T1000 (cell line): ENCODE measurements at regions not wholly inside any gene's neighbourhood (a gene's known extent, or its start where the extent isn't known, plus 50 kb on each side); places are given as distances from the start of the nearest gene placed in this dataset.

Experiments
- DNase-seq: peaks from one replicate; lab custom pipeline; 2025; ENCODE audit warnings: mixed read lengths; lab: John Stamatoyannopoulos, UW

- DNase-seq, result no peak
Measured at GRCh38 chr5:61827445-61827975, 478.5 kb upstream of the KIF2A start.

DNA sequence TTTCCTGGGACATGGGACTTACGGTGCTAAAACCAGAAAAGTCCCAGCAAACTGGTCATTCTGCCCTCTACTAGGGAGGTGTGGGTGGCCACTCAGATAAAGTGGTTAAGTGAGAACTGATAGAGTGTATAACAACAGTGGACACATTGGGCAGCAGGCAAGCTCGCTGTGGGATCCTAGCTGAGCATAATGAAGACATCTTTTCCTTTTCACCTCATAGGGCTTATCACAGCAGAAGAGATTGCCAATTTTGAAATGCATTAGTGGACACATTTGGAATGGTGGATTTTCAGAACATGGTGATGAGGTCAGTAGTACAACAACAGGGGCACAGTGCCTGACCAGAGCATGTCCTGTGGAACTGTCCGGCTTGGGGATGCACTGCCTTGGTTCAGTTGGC is 477.1 kb upstream of the KIF2A start:
- DNase-seq, result no peak

GRCh38 chr5:61831736-61832135 is 474.3 kb upstream of the KIF2A start:
- DNase-seq, result no peak

GRCh38 chr5:61837788-61838187 is 468.2 kb upstream of the KIF2A start:
- DNase-seq, result no peak

GRCh38 chr5:61840361-61840760 is 465.6 kb upstream of the KIF2A start:
- DNase-seq, result no peak

GRCh38 chr5:61842840-61843239 is 463.2 kb upstream of the KIF2A start:
- DNase-seq, result no peak

DNA sequence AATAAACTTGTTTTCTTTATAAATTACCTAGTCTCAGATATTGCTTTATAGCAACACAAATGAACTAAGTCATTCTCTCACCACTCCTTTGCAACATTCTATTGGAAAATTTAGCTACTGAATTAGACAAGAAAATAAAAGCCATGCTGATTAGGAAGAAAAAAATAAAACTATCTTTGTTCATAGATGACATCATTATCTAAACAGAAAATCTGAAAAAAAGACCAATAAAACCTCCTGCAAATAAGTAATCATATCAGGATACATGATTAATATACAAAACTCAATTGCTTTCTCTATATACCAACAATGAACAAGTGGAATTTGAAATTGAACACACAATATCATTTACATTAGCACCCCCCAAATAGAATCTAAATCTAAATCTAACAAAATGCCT is 455.3 kb upstream of the KIF2A start:
- no peak for DNase-seq

DNA sequence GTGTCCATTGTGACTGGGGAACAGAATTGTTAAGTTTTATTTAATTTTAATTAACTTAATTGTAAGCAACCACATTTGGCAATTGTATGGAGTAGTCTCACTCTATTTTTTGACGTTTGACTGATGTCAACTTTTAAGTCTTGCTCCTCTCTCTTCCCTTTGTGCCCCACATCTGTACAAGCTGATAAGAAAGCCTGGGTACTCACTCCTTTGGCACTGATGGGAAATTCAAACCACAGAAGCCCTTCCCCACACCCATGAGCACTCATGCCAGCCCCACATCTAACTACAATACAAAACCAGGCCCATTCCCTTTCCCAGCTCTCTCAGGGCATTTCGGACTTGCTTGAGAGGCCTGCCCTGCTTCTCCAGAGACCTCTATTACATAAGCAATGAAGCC is 451.5 kb upstream of the KIF2A start:
- DNase-seq, result no peak

GRCh38 chr5:61860978-61861377 is 445.0 kb upstream of the KIF2A start:
- DNase-seq, result no peak

- DNase-seq, result peak; percentile 7
Measured at GRCh38 chr5:61866930-61867329, 439.1 kb upstream of the KIF2A start.

DNA sequence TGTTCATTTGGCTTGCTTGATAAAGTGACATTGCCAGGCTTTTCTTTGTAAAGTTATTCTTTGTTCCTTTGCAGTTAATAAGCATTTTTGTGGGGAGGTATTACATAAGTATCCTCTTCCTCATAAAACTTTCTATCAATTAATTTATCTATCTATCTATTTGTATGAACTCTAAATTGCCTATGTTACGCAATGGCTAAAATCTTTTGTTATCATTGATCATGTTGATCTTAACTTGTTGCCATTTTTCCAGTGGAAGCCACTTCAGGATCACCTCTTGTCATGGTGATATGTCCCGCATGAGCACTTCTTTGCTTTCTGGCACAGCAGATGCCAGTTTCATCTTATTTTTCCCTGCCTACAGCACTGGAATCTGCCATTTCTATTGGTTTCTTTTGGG is 436.7 kb upstream of the KIF2A start:
- no peak for DNase-seq

DNA sequence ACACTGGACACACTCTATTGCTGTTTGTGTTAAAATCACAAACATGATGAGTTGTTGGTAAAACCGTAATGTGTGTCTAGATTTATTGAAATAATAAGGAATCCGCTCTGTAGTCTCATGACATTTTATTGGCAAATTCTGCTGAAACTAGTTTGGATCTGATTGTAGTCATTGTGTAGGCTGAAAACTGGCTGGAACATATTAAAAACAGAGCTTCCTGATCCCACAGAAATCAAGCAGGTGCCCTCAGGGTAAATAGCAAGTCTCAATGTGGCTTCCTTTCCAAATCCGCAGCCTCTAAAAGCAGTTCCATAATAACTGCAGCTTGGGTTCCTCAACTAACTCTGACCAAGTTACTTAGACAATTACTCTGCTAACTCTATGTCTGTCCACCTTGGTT is 427.5 kb upstream of the KIF2A start:
- no peak for DNase-seq

DNA sequence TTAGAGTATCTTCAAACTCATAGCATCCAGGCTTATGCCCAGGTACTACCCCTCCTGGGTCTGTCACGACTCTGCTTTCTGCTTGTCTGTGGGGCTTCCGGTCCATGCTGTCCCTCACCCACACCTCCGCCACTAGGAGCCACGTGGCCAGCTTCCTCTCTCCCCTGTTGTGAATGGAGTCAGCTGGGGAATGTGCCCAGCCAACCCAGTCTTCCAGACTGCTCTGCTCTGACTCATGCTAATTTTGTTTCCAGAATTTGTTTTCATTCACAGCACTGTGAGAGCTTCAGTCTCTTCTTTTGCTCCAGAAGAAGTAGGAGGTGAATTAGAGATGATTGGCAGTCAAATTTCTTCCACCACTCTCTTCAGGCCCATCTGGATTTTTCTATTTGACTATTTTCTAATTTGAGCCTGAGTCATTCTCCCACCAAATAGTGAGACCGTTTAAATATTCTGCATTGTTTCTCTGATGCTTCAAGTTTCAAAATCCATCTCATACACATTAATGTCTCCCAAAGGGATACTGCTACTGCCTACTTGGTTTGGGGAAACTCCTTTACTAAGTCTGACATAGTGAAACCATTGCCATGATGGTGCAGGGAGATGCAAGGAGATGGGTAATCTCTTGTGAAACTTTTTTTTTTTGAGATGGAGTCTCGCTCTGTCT is 424.1 kb upstream of the KIF2A start:
- DNase-seq, result no peak

- no peak for DNase-seq
Measured at GRCh38 chr5:61882901-61883500, 423.0 kb upstream of the KIF2A start.

DNA sequence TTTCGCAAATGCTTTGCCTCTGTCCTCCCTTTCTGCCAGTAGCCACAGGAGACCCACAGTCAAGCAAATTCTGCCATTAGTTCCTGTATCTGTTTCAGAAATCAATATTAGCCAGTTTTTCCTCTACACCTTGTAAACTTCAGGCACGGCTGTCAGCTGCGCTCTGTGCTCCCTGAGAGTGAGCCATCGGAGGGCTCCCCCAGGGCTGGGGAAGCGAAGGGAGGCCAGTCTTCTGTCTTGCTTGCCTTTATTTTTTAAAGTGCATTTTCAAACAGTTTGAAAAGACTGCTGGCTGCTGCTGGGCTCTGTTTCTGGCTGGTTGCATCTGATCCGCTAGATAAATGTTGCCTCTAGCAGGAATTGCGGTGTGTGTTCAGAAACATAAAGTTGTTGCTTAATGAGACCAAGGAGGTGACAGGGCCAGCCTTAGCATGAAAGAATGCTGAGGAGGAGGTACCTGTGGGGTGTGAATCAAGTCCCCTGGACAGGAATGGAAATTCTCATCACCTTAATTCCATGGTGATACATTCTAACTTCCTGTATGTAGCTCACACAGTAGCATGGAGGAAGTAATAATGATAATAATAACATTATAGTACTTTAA is 421.7 kb upstream of the KIF2A start:
- no peak for DNase-seq

- no peak for DNase-seq
Measured at GRCh38 chr5:61886214-61886613, 419.8 kb upstream of the KIF2A start.

DNA sequence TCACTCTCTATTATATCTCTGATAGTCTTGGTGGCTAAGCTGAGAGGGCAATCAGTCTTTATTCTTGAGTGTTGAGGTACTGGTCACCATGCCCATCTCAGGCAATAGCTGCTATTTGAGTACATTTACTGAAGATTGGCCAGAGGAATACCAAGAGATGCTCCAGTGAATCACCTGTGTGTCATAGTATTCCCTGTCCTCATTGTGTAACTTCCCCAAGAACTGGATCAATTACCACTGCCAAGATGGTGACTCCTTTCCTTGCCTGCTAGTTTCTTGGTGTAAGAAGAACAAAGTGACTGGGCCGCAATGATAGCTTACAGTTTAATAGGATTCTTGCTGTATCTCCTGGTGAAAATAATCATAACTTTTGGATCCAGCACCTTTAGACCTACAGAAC is 418.7 kb upstream of the KIF2A start:
- no peak for DNase-seq

- no peak for DNase-seq
Measured at GRCh38 chr5:61894046-61894445, 412.0 kb upstream of the KIF2A start.

DNA sequence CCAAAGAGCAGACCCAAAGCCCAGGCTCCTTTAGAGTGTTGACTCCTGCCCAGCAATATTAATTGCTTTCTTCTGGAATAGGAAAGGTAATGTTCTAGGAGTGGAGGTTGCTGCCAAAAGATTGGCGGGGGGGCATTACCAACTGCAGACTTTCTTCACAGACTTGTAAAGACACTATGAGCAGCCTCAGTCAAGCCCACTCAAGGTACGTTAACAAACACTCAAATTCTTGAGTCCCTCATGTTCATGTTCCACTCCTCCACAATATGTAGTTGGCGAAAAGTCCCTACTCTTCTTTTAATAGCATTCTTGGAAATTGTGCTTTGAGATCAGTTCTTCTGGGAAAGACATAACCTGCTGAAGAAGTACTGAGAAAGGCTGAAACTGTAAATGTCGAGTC is 409.2 kb upstream of the KIF2A start:
- no peak for DNase-seq

GRCh38 chr5:61897251-61897650 is 408.8 kb upstream of the KIF2A start:
- no peak for DNase-seq

DNA sequence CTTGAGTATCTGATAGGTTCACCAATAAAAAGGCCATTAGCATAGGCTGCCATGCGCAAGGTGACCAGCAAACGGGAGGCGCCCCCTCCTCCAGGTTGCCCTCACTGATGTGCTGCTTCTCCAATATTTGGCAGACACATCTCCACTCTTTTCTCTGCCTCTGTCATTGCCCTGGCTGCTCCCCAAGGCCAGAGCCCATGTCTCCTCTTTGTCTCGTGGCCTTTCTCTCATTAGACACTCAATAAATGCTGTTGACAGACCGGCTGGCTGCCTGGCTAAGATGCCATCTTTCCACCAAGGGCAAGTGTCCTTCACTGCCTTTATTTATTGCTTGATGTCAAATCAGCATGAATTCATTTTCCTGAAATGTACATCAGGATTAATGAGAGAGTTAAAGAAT is 404.0 kb upstream of the KIF2A start:
- no peak for DNase-seq

DNA sequence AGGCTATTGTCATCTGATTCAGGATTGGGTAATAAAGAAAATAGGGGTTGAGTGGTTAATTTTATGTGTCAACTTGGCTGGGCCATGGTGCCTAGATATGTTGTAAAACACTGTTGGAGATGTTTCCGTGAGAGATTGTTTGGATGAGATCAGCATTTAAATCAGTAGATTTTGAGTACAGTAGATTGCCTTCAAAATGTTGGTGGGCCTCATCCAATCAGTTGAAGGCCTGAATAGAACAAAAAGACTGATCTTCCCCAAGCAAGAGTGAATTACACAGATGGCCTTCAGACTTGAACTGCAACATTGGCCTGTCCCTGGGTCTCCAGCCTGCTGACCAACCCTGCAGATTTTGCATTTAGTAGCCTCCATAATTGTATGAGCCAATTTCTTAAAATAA is 401.3 kb upstream of the KIF2A start:
- no peak for DNase-seq

GRCh38 chr5:61905613-61906012 is 400.4 kb upstream of the KIF2A start:
- no peak for DNase-seq

GRCh38 chr5:61906820-61907219 is 399.2 kb upstream of the KIF2A start:
- DNase-seq, result no peak
